ENCODE measurements at regions not wholly inside any gene's neighbourhood (a gene's known extent, or its start where the extent isn't known, plus 50 kb on each side); places are given as distances from the start of the nearest gene placed in this dataset.

- no peak for DNase-seq (ENCODE audit: low read depth)
- no peak for TF ChIP-seq CTCF (IDR thresholded peaks at IDR 0.05; ENCODE audit: insufficient read depth, low read depth, low read length)
- no peak overlapping the region for H3K4me3 ChIP-seq (ENCODE audit: low read depth, low read length)
Observed at GRCh38 chr16:5512014-5512413, 414.4 kb upstream of the EEF2KMT start.

- no peak for DNase-seq (ENCODE audit: low read depth)
- no peak for TF ChIP-seq CTCF (IDR thresholded peaks at IDR 0.05; ENCODE audit: insufficient read depth, low read depth, low read length)
- no peak overlapping the region for H3K4me3 ChIP-seq (ENCODE audit: low read depth, low read length)
Observed at GRCh38 chr16:5510819-5511370, 413.3 kb upstream of the EEF2KMT start.

GRCh38 chr16:5509794-5510193 is 412.2 kb upstream of the EEF2KMT start:
- TF ChIP-seq CTCF (IDR thresholded peaks at IDR 0.05; ENCODE audit: insufficient read depth, low read depth, low read length), result no peak
- no peak overlapping the region for H3K4me3 ChIP-seq (ENCODE audit: low read depth, low read length)
- no peak for DNase-seq (ENCODE audit: low read depth)

GRCh38 chr16:5509336-5509735 is 411.7 kb upstream of the EEF2KMT start:
- DNase-seq (ENCODE audit: low read depth), result no peak
- TF ChIP-seq CTCF (IDR thresholded peaks at IDR 0.05; ENCODE audit: insufficient read depth, low read depth, low read length), result no peak
- no peak overlapping the region for H3K4me3 ChIP-seq (ENCODE audit: low read depth, low read length)

- DNase-seq (ENCODE audit: low read depth), result no peak
- TF ChIP-seq CTCF (IDR thresholded peaks at IDR 0.05; ENCODE audit: insufficient read depth, low read depth, low read length), result no peak
- H3K4me3 ChIP-seq (ENCODE audit: low read depth, low read length), result no peak overlapping the region
Observed at GRCh38 chr16:5508371-5508770, 410.8 kb upstream of the EEF2KMT start.

GRCh38 chr16:5506021-5506420 is 408.4 kb upstream of the EEF2KMT start:
- no peak for TF ChIP-seq CTCF (IDR thresholded peaks at IDR 0.05; ENCODE audit: insufficient read depth, low read depth, low read length)
- H3K4me3 ChIP-seq (ENCODE audit: low read depth, low read length), result no peak overlapping the region
- DNase-seq (ENCODE audit: low read depth), result no peak

All from fibroblast of villous mesenchyme (primary cell).